HUDEP-2 (cell line): ENCODE measurements at regions not wholly inside any gene's neighbourhood (a gene's known extent, or its start where the extent isn't known, plus 50 kb on each side); places are given as distances from the start of the nearest gene placed in this dataset.

Experiments used
- DNase-seq, 76 experiments: peaks; one replicate each; lab custom pipeline; 2025; ENCODE audit not compliant: unreplicated experiment in 76 of 76; lab: John Stamatoyannopoulos, UW

- DNase-seq, result no peak
Observed at GRCh38 chr13:65111223-65111622, 2118.9 kb downstream of the PCDH9 start.

- peak in 1 of 76 experiments; percentile 4 for DNase-seq
Observed at GRCh38 chr13:65104436-65104835, 2125.7 kb downstream of the PCDH9 start.

- DNase-seq, result no peak
Observed at GRCh38 chr13:65103351-65103750, 2126.8 kb downstream of the PCDH9 start.

- no peak for DNase-seq
Observed at GRCh38 chr13:65095161-65096082, 2134.7 kb downstream of the PCDH9 start.

- DNase-seq, result no peak
Observed at GRCh38 chr13:65093357-65093756, 2136.8 kb downstream of the PCDH9 start.

GRCh38 chr13:65091031-65091430 lies 2139.1 kb downstream of the PCDH9 start:
- no peak for DNase-seq

- no peak for DNase-seq
Observed at GRCh38 chr13:65090186-65090585, 2139.9 kb downstream of the PCDH9 start.

GRCh38 chr13:65088906-65089305 lies 2141.2 kb downstream of the PCDH9 start:
- DNase-seq, result no peak

- no peak for DNase-seq
Observed at GRCh38 chr13:65085977-65086376, 2144.2 kb downstream of the PCDH9 start.

- no peak for DNase-seq
Observed at GRCh38 chr13:65074248-65074647, 2155.9 kb downstream of the PCDH9 start.

GRCh38 chr13:65064967-65065366 lies 2165.2 kb downstream of the PCDH9 start:
- no peak for DNase-seq

- DNase-seq, result no peak
Observed at GRCh38 chr13:65063753-65064152, 2166.4 kb downstream of the PCDH9 start.

- no peak for DNase-seq
Observed at GRCh38 chr13:65057986-65058385, 2172.2 kb downstream of the PCDH9 start.

- no peak for DNase-seq
Observed at GRCh38 chr13:65054277-65054676, 2175.9 kb downstream of the PCDH9 start.

GRCh38 chr13:65036999-65037398 lies 2193.1 kb downstream of the PCDH9 start:
- DNase-seq, result no peak

- DNase-seq, result no peak
Observed at GRCh38 chr13:65035302-65035701, 2194.8 kb downstream of the PCDH9 start.

GRCh38 chr13:65034266-65034665 lies 2195.9 kb downstream of the PCDH9 start:
- no peak for DNase-seq

- DNase-seq, result no peak
Observed at GRCh38 chr13:65032825-65033224, 2197.3 kb downstream of the PCDH9 start.

- no peak for DNase-seq
Observed at GRCh38 chr13:65028101-65028500, 2202.0 kb downstream of the PCDH9 start.

GRCh38 chr13:65026505-65026904 lies 2203.6 kb downstream of the PCDH9 start:
- DNase-seq, result no peak

GRCh38 chr13:65011378-65011777 lies 2218.8 kb downstream of the PCDH9 start:
- DNase-seq, result no peak

GRCh38 chr13:64997438-64997837 lies 2232.7 kb downstream of the PCDH9 start:
- DNase-seq, result no peak
